ENCODE measurements at regions not wholly inside any gene's neighbourhood (a gene's known extent, or its start where the extent isn't known, plus 50 kb on each side); places are given as distances from the start of the nearest gene placed in this dataset.
A peak's percentile ranks its signal among the peaks of the same experiment; 100 is the strongest.

DNA sequence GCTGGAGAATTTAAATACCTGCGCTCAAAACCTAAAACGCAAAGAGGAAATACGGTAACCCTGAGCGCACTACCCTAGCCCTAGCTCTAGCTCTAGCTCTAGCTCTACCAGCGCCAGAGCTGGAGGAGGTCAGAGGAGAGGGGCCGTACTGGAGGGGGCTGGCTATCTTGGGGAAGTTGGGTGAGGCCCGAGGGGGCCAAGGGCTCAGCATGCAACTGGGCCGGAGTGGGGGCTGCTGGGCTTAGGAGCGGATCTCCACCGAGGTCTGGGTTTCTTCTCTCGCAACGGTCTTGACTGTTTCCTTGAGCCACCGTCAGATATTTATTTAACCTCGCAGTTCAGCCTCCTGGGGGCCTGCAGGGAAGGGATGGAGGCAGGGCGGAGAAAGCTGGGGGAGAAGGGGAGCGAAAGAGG lies 91.0 kb downstream of the NCR2 start:
- FAIRE-seq (no peak), DNase-seq (peak in 1 of 2 donors; percentile 52)
- 22 to 61% (median 44%) methylated on average over 16 of the region's 16 CpGs for WGBS, 3 donors
- Histone ChIP-seq H3K27ac (ENCODE audit: low read depth in 1 of 3, low read length in 2 of 3) (no peak overlapping the region), H3K36me3 (ENCODE audit: control insufficient read depth in 3 of 3, insufficient read depth in 2 of 3, low read depth in 1 of 3, low read length in 3 of 3) (no peaks in the 10 kb centered on the region), H3K27me3 (ENCODE audit: control insufficient read depth in 3 of 3, insufficient read depth in 3 of 3, low read length in 3 of 3) (peaks cover 0 to 19% (median 6%) of the 10 kb centered on the region in 3 donors), H3K9me3 (ENCODE audit: control insufficient read depth in 2 of 2, insufficient read depth in 1 of 2, low read depth in 1 of 2, low read length in 1 of 2) (no peaks in the 10 kb centered on the region), H3K4me3 (ENCODE audit: low read depth in 1 of 3, low read length in 3 of 3) (no peak overlapping the region), H3K4me1 (ENCODE audit: control insufficient read depth in 3 of 3, insufficient read depth in 2 of 3, low read depth in 1 of 3, low read length in 2 of 3) (peaks cover 0 to 47% (median 0%) of the 10 kb centered on the region in 3 donors)

DNA sequence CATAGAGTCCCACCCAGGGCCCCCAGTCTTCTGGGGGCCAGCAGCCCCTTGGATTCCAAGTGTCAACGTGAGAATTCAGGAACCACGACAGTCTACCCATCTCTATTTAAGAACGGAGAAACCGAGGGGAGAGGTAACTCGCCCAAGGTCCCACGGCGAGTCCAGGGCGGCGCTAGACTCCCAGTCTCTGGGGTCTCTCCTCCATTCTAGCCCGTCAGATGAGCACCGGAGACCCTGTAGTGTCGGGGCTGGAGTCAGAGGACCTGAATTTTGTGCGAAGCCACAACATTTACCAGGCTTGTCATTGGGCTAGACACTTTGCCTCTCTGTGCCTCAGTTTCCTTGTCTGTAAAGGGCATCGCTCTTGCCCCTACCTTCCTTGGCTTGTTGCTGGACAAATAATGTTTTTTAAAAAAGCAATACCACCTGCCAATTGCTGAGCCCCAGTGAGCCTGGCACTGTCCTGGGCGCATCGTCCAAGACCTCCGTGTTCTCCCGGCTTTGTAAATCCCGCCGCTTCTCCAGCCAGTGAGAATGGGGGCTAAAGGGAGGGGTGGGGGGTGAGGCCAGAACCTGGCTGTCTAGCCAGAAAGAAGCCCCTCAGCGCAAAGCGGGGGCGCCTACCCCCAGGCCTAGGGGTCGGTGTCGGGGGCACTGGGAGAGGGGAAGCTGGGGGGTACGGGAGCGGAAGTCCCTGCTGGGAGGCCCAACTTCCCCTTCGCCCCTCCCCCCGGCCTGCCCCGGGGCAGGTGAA lies 91.7 kb downstream of the NCR2 start:
- Histone ChIP-seq H3K27ac (ENCODE audit: low read depth in 1 of 3, low read length in 2 of 3) (peak overlapping the region in 2 of 3 donors; percentile 5 to 59), H3K4me1 (ENCODE audit: control insufficient read depth in 3 of 3, insufficient read depth in 2 of 3, low read depth in 1 of 3, low read length in 2 of 3) (peaks cover 0 to 53% (median 0%) of the 10 kb centered on the region in 3 donors), H3K4me3 (ENCODE audit: low read depth in 1 of 3, low read length in 3 of 3) (peak overlapping the region in 2 of 3 donors; percentile 1 to 36), H3K27me3 (ENCODE audit: control insufficient read depth in 3 of 3, insufficient read depth in 3 of 3, low read length in 3 of 3) (peaks cover 0 to 19% (median 6%) of the 10 kb centered on the region in 3 donors), H3K36me3 (ENCODE audit: control insufficient read depth in 3 of 3, insufficient read depth in 2 of 3, low read depth in 1 of 3, low read length in 3 of 3) (no peaks in the 10 kb centered on the region), H3K9me3 (ENCODE audit: control insufficient read depth in 2 of 2, insufficient read depth in 1 of 2, low read depth in 1 of 2, low read length in 1 of 2) (no peaks in the 10 kb centered on the region)
- DNase-seq, result no peak
- 20 to 39% (median 32%) methylated on average over 27 to 30 of the region's 30 CpGs for WGBS, 3 donors
- no peak for FAIRE-seq

DNA sequence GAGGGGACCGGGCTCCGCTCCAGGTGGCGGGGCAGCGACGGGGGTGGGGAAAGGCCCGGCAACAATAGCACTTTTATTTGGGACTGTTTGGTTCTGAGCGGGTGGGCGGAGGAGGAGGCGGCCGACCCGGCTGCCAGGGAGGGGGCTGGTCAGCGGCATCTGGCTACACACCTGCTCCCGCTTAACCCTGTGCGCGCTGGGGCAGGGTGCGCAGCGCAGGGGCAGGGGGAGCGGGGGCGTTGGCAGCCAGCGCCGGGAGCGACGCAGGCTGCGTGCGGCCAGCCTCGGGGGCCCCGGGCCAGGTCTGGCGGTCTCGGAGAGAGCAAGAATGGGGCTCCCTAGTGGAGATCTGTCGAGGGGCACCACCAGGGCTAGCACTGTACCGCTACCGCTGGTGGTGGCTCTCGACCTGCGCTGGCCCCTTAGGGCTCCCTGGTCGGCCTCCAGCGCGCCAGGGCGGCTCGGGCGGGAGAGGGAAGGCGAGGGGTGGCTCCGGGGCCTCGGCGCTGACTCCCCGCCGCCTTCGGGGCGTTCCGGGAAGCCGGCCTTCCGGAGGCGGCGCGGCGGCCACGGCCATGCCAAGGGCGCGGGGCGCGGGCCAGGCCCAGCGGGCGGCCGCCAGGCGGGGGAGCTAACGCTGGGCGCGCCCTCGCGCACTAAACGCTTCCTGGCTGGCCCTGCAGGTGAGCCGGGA lies 92.4 kb downstream of the NCR2 start:
- WGBS, 3 donors, result 1 to 3% (median 2%) methylated on average over 31 to 71 of the region's 71 CpGs
- peak overlapping the region; percentile 35 to 38 (median 36) for H3K4me3 ChIP-seq (ENCODE audit: low read depth in 1 of 3, low read length in 3 of 3)
- peak overlapping the region; percentile 5 to 59 (median 54) for H3K27ac ChIP-seq (ENCODE audit: low read depth in 1 of 3, low read length in 2 of 3)
- FAIRE-seq (no peak), DNase-seq (peak; percentile 64 to 83)
- H3K4me1 ChIP-seq (ENCODE audit: control insufficient read depth in 3 of 3, insufficient read depth in 2 of 3, low read depth in 1 of 3, low read length in 2 of 3), result peaks cover 0 to 59% (median 4%) of the 10 kb centered on the region in 3 donors
- no peaks in the 10 kb centered on the region for H3K9me3 ChIP-seq (ENCODE audit: control insufficient read depth in 2 of 2, insufficient read depth in 1 of 2, low read depth in 1 of 2, low read length in 1 of 2)
- H3K27me3 ChIP-seq (ENCODE audit: control insufficient read depth in 3 of 3, insufficient read depth in 3 of 3, low read length in 3 of 3), result peaks cover 0 to 19% (median 6%) of the 10 kb centered on the region in 3 donors
- H3K36me3 ChIP-seq (ENCODE audit: control insufficient read depth in 3 of 3, insufficient read depth in 2 of 3, low read depth in 1 of 3, low read length in 3 of 3), result no peaks in the 10 kb centered on the region

DNA sequence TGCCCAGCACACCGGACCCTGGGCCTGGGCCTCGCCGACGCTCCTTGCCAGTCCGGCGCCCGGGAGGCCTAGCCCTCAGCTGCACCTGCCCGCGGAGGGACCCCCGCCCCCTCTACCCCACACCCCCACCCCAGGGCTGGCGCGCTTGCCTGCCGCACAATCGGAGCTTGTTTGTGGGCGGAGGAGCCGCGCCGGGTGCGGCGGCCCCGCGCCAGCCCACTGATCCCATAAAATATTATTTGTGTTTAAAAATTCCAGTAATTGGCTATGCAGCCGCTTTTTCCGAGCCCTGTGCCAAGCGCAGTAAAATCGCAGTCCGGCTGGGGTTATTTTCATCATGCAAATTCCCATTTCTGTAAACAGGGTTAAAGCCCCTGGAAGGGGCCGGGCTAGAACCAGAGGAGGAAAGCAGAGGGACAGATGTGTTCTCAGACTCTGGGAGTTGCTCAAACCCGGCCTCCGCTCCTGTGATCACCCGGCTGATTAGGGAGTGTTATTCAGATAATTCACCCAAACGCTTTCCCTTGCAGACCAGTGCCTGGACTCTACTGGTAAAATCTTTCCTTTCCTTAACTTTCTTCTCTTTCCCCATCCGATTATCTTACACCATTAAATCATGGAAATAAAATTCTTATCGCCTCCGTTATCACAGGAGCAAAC lies 93.1 kb downstream of the NCR2 start:
- H3K4me1 ChIP-seq (ENCODE audit: control insufficient read depth in 3 of 3, insufficient read depth in 2 of 3, low read depth in 1 of 3, low read length in 2 of 3), result peaks cover 0 to 59% (median 4%) of the 10 kb centered on the region in 3 donors
- no peaks in the 10 kb centered on the region for H3K9me3 ChIP-seq (ENCODE audit: control insufficient read depth in 2 of 2, insufficient read depth in 1 of 2, low read depth in 1 of 2, low read length in 1 of 2)
- H3K27me3 ChIP-seq (ENCODE audit: control insufficient read depth in 3 of 3, insufficient read depth in 3 of 3, low read length in 3 of 3), result peaks cover 0 to 19% (median 6%) of the 10 kb centered on the region in 3 donors
- peak overlapping the region; percentile 31 to 38 (median 35) for H3K4me3 ChIP-seq (ENCODE audit: low read depth in 1 of 3, low read length in 3 of 3)
- DNase-seq, result no peak
- WGBS, 3 donors, result 2 to 4% (median 3%) methylated on average over 23 to 35 of the region's 35 CpGs
- H3K27ac ChIP-seq (ENCODE audit: low read depth in 1 of 3, low read length in 2 of 3), result peak overlapping the region in 2 of 3 donors; percentile 29 to 54
- FAIRE-seq, result no peak
- no peaks in the 10 kb centered on the region for H3K36me3 ChIP-seq (ENCODE audit: control insufficient read depth in 3 of 3, insufficient read depth in 2 of 3, low read depth in 1 of 3, low read length in 3 of 3)

DNA sequence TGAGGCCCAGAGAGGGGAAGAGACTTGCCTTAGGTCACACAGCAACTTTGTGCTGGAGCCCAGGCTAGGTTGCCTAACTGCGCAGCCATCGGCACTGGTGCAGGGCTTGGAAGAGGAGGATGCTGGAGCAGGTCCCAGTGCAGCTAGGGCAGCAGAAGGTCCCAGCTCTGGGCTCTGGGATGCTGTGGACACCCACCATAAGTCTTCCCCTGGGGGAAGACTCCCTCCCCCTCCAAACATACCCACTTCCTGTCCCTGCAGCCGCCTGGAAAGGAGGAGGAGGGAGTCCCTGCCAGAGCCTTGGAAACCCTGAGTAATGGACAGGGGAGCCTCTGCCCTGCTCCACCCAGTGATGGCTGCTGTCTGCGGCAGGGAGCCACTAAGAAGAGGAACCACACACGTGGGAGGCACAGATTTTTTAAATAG lies 93.6 kb downstream of the NCR2 start:
- Histone ChIP-seq H3K9me3 (ENCODE audit: control insufficient read depth in 2 of 2, insufficient read depth in 1 of 2, low read depth in 1 of 2, low read length in 1 of 2) (no peaks in the 10 kb centered on the region), H3K27ac (ENCODE audit: low read depth in 1 of 3, low read length in 2 of 3) (peak overlapping the region in 2 of 3 donors; percentile 29 to 48), H3K4me1 (ENCODE audit: control insufficient read depth in 3 of 3, insufficient read depth in 2 of 3, low read depth in 1 of 3, low read length in 2 of 3) (peaks cover 0 to 59% (median 4%) of the 10 kb centered on the region in 3 donors), H3K27me3 (ENCODE audit: control insufficient read depth in 3 of 3, insufficient read depth in 3 of 3, low read length in 3 of 3) (peaks cover 0 to 19% (median 6%) of the 10 kb centered on the region in 3 donors), H3K36me3 (ENCODE audit: control insufficient read depth in 3 of 3, insufficient read depth in 2 of 3, low read depth in 1 of 3, low read length in 3 of 3) (no peaks in the 10 kb centered on the region), H3K4me3 (ENCODE audit: low read depth in 1 of 3, low read length in 3 of 3) (no peak overlapping the region)
- no peak for DNase-seq
- FAIRE-seq, result no peak
- 5 to 16% (median 13%) methylated on average over 5 of the region's 5 CpGs for WGBS, 3 donors

DNA sequence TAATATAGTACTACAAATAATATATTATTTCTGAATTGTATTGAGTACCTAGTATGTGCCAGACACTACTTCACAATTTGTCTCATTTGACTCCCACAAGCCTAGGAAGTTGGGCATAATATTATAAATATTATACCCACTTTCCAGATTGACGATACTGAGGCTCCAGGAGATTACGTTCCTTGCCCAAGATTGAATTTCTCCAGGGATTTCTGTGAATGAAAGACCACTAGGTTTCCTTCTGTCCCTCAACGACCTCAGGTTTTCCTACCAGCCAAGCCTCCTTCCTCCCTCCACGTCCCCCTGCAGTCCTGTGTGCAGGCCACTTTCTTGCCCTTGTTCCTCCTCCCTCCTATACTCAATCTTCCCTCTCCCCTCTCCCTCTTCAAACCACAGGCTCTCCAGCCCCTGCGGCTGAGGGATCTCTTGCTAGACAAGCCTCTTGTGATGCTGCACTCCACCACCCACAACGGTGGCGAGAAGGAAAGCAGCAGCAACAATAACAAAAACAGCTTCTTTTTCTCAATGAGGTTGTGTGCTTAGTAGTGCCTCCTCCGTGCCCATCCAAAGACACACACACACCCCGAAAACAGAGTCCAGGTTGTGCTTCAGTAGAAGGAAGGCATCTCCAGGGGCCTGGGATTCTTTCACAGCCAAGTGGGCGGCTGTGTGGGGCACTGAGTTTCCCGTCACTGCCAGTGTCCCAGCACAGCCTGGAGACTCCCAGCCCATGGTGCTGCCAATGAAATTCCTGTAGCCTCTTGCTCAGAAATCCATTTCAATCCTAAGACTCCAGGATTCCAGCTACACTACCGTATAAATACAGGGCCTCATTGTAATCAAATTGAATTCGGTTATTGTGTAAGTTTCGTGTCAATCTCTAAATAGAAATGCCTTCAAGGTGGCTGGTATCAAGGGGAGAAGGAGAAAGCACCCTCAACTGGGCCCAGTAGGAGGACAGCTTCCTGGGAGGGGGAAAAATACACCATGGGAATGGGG lies 94.4 kb downstream of the NCR2 start:
- Histone ChIP-seq H3K36me3 (ENCODE audit: control insufficient read depth in 3 of 3, insufficient read depth in 2 of 3, low read depth in 1 of 3, low read length in 3 of 3) (no peaks in the 10 kb centered on the region), H3K27me3 (ENCODE audit: control insufficient read depth in 3 of 3, insufficient read depth in 3 of 3, low read length in 3 of 3) (peaks cover 0 to 19% (median 6%) of the 10 kb centered on the region in 3 donors), H3K4me3 (ENCODE audit: low read depth in 1 of 3, low read length in 3 of 3) (no peak overlapping the region), H3K9me3 (ENCODE audit: control insufficient read depth in 2 of 2, insufficient read depth in 1 of 2, low read depth in 1 of 2, low read length in 1 of 2) (no peaks in the 10 kb centered on the region), H3K27ac (ENCODE audit: low read depth in 1 of 3, low read length in 2 of 3) (no peak overlapping the region), H3K4me1 (ENCODE audit: control insufficient read depth in 3 of 3, insufficient read depth in 2 of 3, low read depth in 1 of 3, low read length in 2 of 3) (peaks cover 0 to 54% (median 4%) of the 10 kb centered on the region in 3 donors)
- DNase-seq (no peak), FAIRE-seq (no peak)
- 71 to 78% (median 73%) methylated on average over 14 of the region's 14 CpGs for WGBS, 3 donors

DNA sequence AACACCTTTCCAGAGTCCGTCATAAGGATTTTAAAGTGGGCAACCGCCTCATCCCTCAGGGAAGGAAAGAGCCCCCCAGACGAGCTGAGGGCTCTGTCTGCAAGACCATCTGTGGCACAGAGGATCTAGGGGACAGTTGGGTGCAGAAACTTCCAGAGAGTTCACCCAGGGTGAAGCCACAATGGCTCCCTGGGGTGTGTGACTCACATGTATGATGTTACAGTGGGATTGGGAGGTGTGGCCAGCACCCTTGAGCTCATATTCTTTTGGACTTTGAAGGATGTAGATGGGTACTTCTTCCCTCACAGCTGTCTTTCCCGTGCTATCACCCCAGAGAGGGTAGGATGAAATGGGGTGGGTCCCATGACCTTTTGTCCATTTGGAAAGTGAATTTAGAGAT lies 95.5 kb downstream of the NCR2 start:
- WGBS, 3 donors, result 56 to 66% (median 64%) methylated on average over 4 of the region's 4 CpGs
- Histone ChIP-seq H3K36me3 (ENCODE audit: control insufficient read depth in 3 of 3, insufficient read depth in 2 of 3, low read depth in 1 of 3, low read length in 3 of 3) (no peaks in the 10 kb centered on the region), H3K4me3 (ENCODE audit: low read depth in 1 of 3, low read length in 3 of 3) (no peak overlapping the region), H3K27ac (ENCODE audit: low read depth in 1 of 3, low read length in 2 of 3) (no peak overlapping the region), H3K27me3 (ENCODE audit: control insufficient read depth in 3 of 3, insufficient read depth in 3 of 3, low read length in 3 of 3) (peaks cover 0 to 19% (median 6%) of the 10 kb centered on the region in 3 donors), H3K9me3 (ENCODE audit: control insufficient read depth in 2 of 2, insufficient read depth in 1 of 2, low read depth in 1 of 2, low read length in 1 of 2) (no peaks in the 10 kb centered on the region), H3K4me1 (ENCODE audit: control insufficient read depth in 3 of 3, insufficient read depth in 2 of 3, low read depth in 1 of 3, low read length in 2 of 3) (peaks cover 0 to 53% (median 4%) of the 10 kb centered on the region in 3 donors)
- FAIRE-seq (no peak), DNase-seq (no peak)
